Hepatocyte (in vitro differentiated cells): ENCODE measurements at regions not wholly inside any gene's neighbourhood (a gene's known extent, or its start where the extent isn't known, plus 50 kb on each side); places are given as distances from the start of the nearest gene placed in this dataset.

Source experiments
- DNase-seq: peaks from one replicate; pipeline ENCODE4 v3.0.0-alpha.2; 2016; ENCODE audit warnings: low spot score
- H2AFZ ChIP-seq: fragments of 200-600 bp; sonication (generic); 2 replicates; pipeline ENCODE4 v1.6.0; 2016; ENCODE audit warnings: antibody characterized with exemption, mild to moderate bottlenecking
- H3K27ac ChIP-seq: fragments of 200-600 bp; sonication (generic); 2 replicates; pipeline ENCODE4 v1.5.1; 2016; ENCODE audit warnings: mild to moderate bottlenecking
- H3K27me3 ChIP-seq: fragments of 200-600 bp; sonication (generic); 2 replicates; pipeline ENCODE4 v1.6.1; 2016
- H3K36me3 ChIP-seq: fragments of 200-600 bp; sonication (generic); replicated peaks from 2 replicates; pipeline ENCODE4 v1.5.1; 2016; ENCODE audit warnings: low read depth; ENCODE audit not compliant: insufficient read depth
- H3K4me1 ChIP-seq: fragments of 200-600 bp; sonication (generic); 2 replicates; pipeline ENCODE4 v1.5.1; 2016; ENCODE audit warnings: mild to moderate bottlenecking, moderate library complexity; ENCODE audit not compliant: insufficient read depth
- H3K4me2 ChIP-seq: fragments of 200-600 bp; sonication (generic); 2 replicates; pipeline ENCODE4 v1.6.0; 2016
- H3K4me3 ChIP-seq: fragments of 200-600 bp; sonication (generic); 2 replicates; pipeline ENCODE4 v1.5.1; 2016; ENCODE audit warnings: mild to moderate bottlenecking
- H3K79me2 ChIP-seq: fragments of 200-600 bp; sonication (generic); 2 replicates; pipeline ENCODE4 v1.6.0; 2017; ENCODE audit warnings: mild to moderate bottlenecking
- H3K9me2 ChIP-seq: fragments of 200-600 bp; sonication (generic); replicated peaks from 2 replicates; pipeline ENCODE4 v1.6.0; 2017; ENCODE audit warnings: mild to moderate bottlenecking; ENCODE audit not compliant: insufficient read depth
- H3K9me3 ChIP-seq: fragments of 200-600 bp; sonication (generic); 2 replicates; pipeline ENCODE4 v1.5.1; 2016; ENCODE audit warnings: low read depth, mild to moderate bottlenecking
- H4K20me1 ChIP-seq: fragments of 200-600 bp; sonication (generic); 2 replicates; pipeline ENCODE4 v1.6.0; 2016; ENCODE audit warnings: mild to moderate bottlenecking; ENCODE audit not compliant: insufficient read depth, poor library complexity, severe bottlenecking
- CTCF ChIP-seq: fragments of 200-600 bp; sonication (generic); IDR thresholded peaks from 2 replicates; pipeline ENCODE4 v1.5.1; 2016; ENCODE audit warnings: antibody characterized with exemption, mild to moderate bottlenecking; ENCODE audit not compliant: poor library complexity
- EZH2 ChIP-seq: fragments of 200-600 bp; sonication (generic); IDR thresholded peaks from 2 replicates; pipeline ENCODE4 v1.6.1; 2016; ENCODE audit warnings: antibody characterized with exemption, mild to moderate bottlenecking, borderline replicate concordance
- EZH2phosphoT487 ChIP-seq: fragments of 200-600 bp; sonication (generic); IDR thresholded peaks from one replicate; pipeline ENCODE4 v1.6.1; 2018; ENCODE audit warnings: antibody characterized with exemption, mild to moderate bottlenecking, low read depth, moderate library complexity; ENCODE audit not compliant: unreplicated experiment, severe bottlenecking
- WGBS: methylation state at CpG from one replicate; pipeline ENCODE4 v1.1.6; 2016; ENCODE audit warnings: low lambda C conversion rate; ENCODE audit errors: missing lambda C conversion rate; 5-methylcytosine and 5-hydroxymethylcytosine counted together

GRCh38 chr12:46682148-46682547 lies 143.6 kb downstream of the SLC38A4 start:
- 90% methylated on average over 1 of the region's 1 CpG for WGBS
- no peaks in the 10 kb centered on the region for H3K27me3 ChIP-seq
- no peak overlapping the region for H3K4me2 ChIP-seq
- no peaks in the 10 kb centered on the region for H3K9me3 ChIP-seq
- H3K79me2 ChIP-seq, result no peaks in the 10 kb centered on the region
- no peaks in the 10 kb centered on the region for H3K9me2 ChIP-seq
- no peak overlapping the region for H3K4me3 ChIP-seq
- H4K20me1 ChIP-seq, result no peaks in the 10 kb centered on the region
- no peak overlapping the region for H2AFZ ChIP-seq
- no peak for TF ChIP-seq CTCF
- no peak for TF ChIP-seq EZH2
- no peak overlapping the region for H3K27ac ChIP-seq
- H3K4me1 ChIP-seq, result no peaks in the 10 kb centered on the region
- DNase-seq, result no peak
- no peaks in the 10 kb centered on the region for H3K36me3 ChIP-seq

DNA sequence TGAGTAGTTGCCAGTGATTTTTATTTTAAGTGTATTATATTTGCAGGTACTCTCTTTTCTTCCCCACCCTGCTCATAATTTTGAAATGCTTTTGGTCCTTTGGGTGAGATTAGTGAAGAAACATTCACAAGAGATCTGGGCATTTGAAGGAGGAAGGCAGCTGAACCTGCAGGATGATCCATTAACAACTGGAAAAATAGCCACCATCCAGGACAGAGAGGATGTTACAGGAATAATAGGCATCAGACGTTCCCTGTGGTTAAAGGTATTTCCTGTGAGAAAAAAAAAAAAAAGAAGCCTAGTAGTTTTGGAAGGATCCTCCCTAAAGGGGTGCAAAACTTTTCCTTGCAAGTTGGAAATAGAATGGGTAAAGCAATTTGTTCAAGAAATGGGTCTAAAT lies 145.3 kb downstream of the SLC38A4 start:
- Histone ChIP-seq H3K36me3 (no peaks in the 10 kb centered on the region), H3K27me3 (no peaks in the 10 kb centered on the region), H3K4me3 (no peak overlapping the region), H4K20me1 (no peaks in the 10 kb centered on the region), H3K9me3 (no peaks in the 10 kb centered on the region), H3K4me2 (no peak overlapping the region), H3K9me2 (no peaks in the 10 kb centered on the region), H3K4me1 (no peaks in the 10 kb centered on the region), H2AFZ (no peak overlapping the region), H3K27ac (no peak overlapping the region), H3K79me2 (no peaks in the 10 kb centered on the region)
- TF ChIP-seq EZH2 (no peak), EZH2phosphoT487 (no peak), CTCF (no peak)
- DNase-seq, result no peak
- WGBS, result 33% methylated on average over 1 of the region's 1 CpG

DNA sequence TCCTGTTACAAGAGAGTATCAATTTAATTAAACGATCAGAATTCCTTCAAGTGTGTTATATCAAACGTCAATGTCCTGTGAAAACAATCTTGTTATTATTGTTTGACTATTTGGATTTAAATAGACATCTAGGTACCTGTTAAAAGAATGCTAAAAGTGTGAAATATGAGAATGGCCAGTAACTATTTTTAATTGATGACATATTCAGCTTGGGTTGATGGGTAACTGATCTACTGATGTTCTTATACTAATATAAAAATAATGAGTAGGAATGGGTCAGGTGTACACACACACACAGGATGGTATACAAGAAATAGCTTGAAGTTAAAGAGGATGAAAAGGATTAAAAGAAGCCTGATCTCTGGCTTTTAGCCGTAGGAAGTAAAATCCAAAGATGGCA lies 146.0 kb downstream of the SLC38A4 start:
- H2AFZ ChIP-seq, result no peak overlapping the region
- no peak overlapping the region for H3K4me2 ChIP-seq
- no peaks in the 10 kb centered on the region for H3K79me2 ChIP-seq
- no peak for TF ChIP-seq CTCF
- TF ChIP-seq EZH2phosphoT487, result no peak
- no peak for TF ChIP-seq EZH2
- no peak overlapping the region for H3K4me3 ChIP-seq
- DNase-seq, result no peak
- H3K27ac ChIP-seq, result no peak overlapping the region
- no peaks in the 10 kb centered on the region for H3K9me3 ChIP-seq
- H3K36me3 ChIP-seq, result no peaks in the 10 kb centered on the region
- 58% methylated on average over 3 of the region's 3 CpGs for WGBS
- no peaks in the 10 kb centered on the region for H3K4me1 ChIP-seq
- H3K27me3 ChIP-seq, result no peaks in the 10 kb centered on the region
- no peaks in the 10 kb centered on the region for H4K20me1 ChIP-seq
- no peaks in the 10 kb centered on the region for H3K9me2 ChIP-seq

GRCh38 chr12:46678426-46678825 lies 147.4 kb downstream of the SLC38A4 start:
- no peak for DNase-seq
- Histone ChIP-seq H3K79me2 (no peaks in the 10 kb centered on the region), H3K9me2 (no peaks in the 10 kb centered on the region), H3K27me3 (no peaks in the 10 kb centered on the region), H3K27ac (no peak overlapping the region), H4K20me1 (no peaks in the 10 kb centered on the region), H3K4me2 (no peak overlapping the region), H3K4me1 (no peaks in the 10 kb centered on the region), H2AFZ (no peak overlapping the region), H3K9me3 (no peaks in the 10 kb centered on the region), H3K4me3 (no peak overlapping the region), H3K36me3 (no peaks in the 10 kb centered on the region)
- 81% methylated on average over 3 of the region's 3 CpGs for WGBS
- TF ChIP-seq EZH2phosphoT487 (no peak), CTCF (no peak)
